ENCODE measurements at regions not wholly inside any gene's neighbourhood (a gene's known extent, or its start where the extent isn't known, plus 50 kb on each side); places are given as distances from the start of the nearest gene placed in this dataset.

- DNase-seq (ENCODE audit: low spot score) (no peak), FAIRE-seq (no peak)
Measured at GRCh38 chr2:12162269-12163247, 416.1 kb downstream of the LPIN1 start.

- DNase-seq (ENCODE audit: low spot score) (no peak), FAIRE-seq (no peak)
Measured at GRCh38 chr2:12163866-12164265, 417.4 kb downstream of the LPIN1 start.

DNA sequence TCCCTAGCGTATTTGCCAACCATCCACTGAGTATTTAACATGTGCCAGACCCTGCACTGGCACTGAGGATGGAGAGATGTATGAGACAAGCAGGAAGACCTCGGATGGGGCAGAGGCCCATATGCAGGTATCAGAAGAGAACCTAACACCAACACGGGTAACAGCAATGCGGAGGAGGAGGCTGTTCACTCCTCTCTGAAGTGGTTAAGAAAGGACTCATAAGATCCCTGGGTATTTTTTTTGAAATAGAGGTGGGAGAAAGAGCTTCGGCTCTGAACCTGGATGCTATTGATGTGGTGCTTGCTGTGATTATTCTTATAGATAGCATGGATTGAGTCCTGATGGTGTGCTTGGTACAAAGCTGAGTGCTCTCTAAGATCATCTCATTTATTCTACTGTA lies 418.3 kb downstream of the LPIN1 start:
- DNase-seq (ENCODE audit: low spot score) (no peak), FAIRE-seq (no peak)

- no peak for DNase-seq (ENCODE audit: low spot score)
- no peak for FAIRE-seq
Measured at GRCh38 chr2:12167525-12168317, 421.3 kb downstream of the LPIN1 start.

- FAIRE-seq, result no peak
- DNase-seq (ENCODE audit: low spot score), result no peak
Measured at GRCh38 chr2:12168354-12168753, 421.9 kb downstream of the LPIN1 start.

GRCh38 chr2:12168791-12169388 lies 422.5 kb downstream of the LPIN1 start:
- FAIRE-seq (no peak), DNase-seq (ENCODE audit: low spot score) (no peak)

GRCh38 chr2:12169721-12170120 lies 423.3 kb downstream of the LPIN1 start:
- FAIRE-seq (no peak), DNase-seq (ENCODE audit: low spot score) (peak; percentile 31)

- no peak for FAIRE-seq
- no peak for DNase-seq (ENCODE audit: low spot score)
Measured at GRCh38 chr2:12170121-12170520, 423.7 kb downstream of the LPIN1 start.

DNA sequence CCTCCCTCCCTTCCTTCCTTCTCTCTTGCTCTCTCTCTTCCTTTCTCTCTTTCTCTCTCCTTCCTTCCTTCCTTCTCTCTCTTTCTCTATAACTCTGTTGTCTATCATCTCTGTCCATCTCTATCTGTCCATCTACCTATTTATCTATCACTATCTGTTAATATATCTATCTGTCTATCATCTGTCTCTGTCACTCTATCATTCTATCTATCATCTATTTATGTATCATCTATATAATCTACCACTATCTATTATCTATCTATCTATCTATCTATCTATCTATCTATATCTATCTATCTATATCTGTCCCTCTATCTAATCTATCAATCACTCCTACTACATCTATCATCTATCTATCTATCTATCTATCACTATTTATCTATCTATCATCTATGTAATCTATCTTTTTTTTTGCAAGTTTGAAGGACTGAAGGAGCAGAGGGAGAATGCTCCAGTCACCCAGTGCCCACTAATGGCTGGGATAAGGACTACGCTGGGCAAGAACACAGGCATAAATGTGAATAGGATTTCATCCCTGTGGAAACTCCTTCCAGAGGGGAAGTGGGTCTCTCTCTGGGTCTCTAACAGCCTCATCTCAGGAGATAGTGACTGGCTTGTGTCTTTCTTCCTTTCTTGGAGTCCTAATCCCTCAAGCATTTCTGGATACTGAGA lies 427.0 kb downstream of the LPIN1 start:
- DNase-seq (ENCODE audit: low spot score), result no peak
- FAIRE-seq, result no peak

- DNase-seq (ENCODE audit: low spot score) (no peak), FAIRE-seq (no peak)
Measured at GRCh38 chr2:12173943-12174340, 427.5 kb downstream of the LPIN1 start.

DNA sequence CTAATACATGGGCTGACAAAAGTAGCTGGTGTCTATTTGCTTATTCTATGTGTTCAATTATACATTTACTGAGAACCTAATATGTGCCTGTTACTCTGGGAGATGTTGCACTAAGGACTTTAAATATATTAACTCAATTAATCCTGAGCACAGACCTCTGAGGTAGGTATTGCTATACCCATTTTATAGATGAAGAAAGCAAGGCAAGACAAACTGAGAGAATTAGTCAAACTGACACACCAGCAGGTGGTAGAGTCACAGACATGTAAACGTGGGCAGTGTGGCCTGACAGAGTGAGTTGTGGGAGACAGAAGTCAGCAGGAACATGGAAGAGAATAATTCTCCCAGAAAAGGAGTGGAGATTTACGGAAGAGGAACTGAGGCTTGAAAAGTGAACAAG lies 428.9 kb downstream of the LPIN1 start:
- FAIRE-seq (no peak), DNase-seq (ENCODE audit: low spot score) (no peak)

DNA sequence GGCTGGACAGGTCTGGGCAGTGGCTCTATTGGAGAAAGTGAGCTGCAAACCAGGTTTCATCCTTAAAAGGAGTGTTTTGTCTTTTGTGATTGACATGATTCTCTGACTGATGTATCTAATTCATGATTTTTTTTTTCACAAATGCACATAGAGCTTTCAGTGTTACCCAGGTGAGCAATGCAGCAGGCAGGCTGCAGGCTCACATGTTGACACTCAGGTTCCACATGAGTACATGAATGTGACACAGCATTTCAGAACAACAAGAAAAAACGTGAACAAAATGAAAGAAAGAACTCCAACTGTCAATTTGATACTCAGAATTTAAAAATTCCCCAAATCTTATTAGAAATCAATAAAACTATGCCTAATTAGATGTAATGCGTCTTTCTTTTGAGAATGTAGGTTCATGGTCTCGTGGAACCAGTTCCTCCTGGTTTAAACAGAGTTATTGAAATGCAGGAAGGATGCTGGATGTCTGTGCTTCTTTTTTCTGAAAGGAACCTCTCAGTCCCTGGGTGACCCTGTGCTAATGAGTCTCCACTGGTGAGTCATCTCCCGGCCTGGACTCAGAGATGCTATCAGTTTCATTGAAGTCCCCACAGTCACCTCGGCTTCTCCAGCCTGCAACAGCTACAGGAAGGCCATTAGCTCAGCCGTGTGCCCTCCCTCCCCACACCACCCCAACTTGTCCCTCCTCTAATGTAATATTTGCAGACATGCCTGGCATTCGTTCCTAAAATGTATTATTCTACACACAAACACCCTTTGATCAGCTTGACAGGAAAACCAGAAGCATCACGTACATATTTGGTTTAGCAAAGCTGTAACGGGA lies 430.4 kb downstream of the LPIN1 start:
- FAIRE-seq (peak; percentile 69), DNase-seq (ENCODE audit: low spot score) (peak; percentile 59)

- DNase-seq (ENCODE audit: low spot score) (no peak), FAIRE-seq (no peak)
Measured at GRCh38 chr2:12177455-12178288, 431.2 kb downstream of the LPIN1 start.

DNA sequence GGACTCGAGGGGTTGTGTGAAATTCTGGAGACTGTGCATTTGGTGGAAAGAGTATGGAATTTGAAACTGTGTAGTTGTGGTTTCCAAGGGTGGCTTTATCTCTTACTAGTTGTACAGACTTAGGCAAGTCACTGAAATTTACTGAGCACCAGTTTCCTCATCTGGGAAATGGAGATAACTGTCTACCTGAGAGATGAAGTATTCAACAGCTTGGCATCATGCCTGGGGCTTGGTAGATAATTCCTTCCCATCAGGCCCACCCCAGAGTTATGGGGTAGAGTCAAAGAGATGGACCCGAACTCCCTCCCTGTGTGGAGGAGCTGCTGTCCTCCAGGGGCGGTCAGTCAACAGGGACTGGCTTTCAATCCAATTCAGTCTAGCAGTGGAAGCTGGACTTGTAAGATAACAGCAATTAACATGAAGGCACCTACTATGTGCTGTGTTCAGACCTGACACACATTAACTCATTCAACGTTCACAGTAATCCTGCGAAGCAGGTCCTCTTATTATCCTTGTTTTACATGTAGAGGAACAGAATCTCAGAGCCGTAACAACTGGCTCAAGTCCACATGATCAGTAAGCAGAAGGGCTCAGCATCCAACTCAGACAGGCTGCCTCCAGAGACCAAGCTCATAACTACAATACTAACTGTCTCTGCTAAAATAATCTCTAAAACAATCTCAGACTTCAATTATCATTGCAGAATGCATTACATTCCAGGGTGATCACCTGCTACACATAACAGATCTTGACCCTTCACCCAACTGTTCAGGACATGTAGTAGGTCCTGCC lies 432.1 kb downstream of the LPIN1 start:
- FAIRE-seq, result no peak
- DNase-seq (ENCODE audit: low spot score), result no peak

DNA sequence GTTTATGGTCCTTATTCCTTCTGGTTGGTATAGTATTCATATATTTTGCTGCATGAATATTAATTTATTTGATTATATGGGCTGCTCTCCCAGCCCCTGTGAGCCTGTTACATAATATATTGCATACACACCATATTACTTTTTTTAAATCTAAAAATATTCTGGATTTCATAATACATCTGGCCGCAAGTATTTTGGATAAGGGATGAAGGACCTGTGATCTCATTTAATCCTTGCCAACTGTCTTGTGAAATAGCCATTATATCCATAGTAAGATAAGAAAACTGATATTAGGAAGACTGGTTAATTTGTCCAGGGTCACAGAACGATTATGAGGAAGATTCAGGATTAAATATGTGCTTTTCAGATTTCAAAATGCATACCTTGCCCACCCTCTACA lies 433.6 kb downstream of the LPIN1 start:
- DNase-seq (ENCODE audit: low spot score) (no peak), FAIRE-seq (no peak)

GRCh38 chr2:12183032-12183645 lies 436.7 kb downstream of the LPIN1 start:
- no peak for DNase-seq (ENCODE audit: low spot score)
- FAIRE-seq, result no peak

- no peak for FAIRE-seq
- DNase-seq (ENCODE audit: low spot score), result no peak
Measured at GRCh38 chr2:12192762-12193161, 446.3 kb downstream of the LPIN1 start.

- DNase-seq (ENCODE audit: low spot score), result no peak
- FAIRE-seq, result no peak
Measured at GRCh38 chr2:12194968-12195367, 448.5 kb downstream of the LPIN1 start.

All from RCC 7860 (cell line).